ENCODE measurements at regions not wholly inside any gene's neighbourhood (a gene's known extent, or its start where the extent isn't known, plus 50 kb on each side); places are given as distances from the start of the nearest gene placed in this dataset.
"Not testable (repeated sequence)": the region's sequence is repeated elsewhere in the genome, so short reads cannot be mapped to it uniquely, and the experiment has no call there.

DNA sequence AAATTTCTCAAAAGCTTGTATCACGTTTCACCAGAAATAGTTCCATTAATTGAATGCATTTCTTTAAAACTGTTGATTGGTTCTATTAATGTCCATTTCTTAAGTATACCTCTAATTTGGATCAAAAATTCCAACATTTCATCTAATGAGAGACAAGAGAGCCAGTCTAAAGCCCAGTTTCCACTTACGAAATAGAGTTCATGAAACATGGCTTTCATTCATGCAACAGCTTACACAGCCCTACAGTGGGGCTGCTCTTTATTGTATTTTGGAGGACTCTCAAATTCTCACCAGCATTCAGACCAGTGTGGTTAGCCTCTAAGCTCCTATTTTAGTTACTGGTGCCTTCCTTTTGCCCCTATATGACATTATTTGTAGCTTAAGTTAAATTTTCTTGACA is 566.9 kb upstream of the RGMB start:
- TF ChIP-seq, protein P1, sequence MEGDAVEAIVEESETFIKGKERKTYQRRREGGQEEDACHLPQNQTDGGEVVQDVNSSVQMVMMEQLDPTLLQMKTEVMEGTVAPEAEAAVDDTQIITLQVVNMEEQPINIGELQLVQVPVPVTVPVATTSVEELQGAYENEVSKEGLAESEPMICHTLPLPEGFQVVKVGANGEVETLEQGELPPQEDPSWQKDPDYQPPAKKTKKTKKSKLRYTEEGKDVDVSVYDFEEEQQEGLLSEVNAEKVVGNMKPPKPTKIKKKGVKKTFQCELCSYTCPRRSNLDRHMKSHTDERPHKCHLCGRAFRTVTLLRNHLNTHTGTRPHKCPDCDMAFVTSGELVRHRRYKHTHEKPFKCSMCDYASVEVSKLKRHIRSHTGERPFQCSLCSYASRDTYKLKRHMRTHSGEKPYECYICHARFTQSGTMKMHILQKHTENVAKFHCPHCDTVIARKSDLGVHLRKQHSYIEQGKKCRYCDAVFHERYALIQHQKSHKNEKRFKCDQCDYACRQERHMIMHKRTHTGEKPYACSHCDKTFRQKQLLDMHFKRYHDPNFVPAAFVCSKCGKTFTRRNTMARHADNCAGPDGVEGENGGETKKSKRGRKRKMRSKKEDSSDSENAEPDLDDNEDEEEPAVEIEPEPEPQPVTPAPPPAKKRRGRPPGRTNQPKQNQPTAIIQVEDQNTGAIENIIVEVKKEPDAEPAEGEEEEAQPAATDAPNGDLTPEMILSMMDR (conservative IDR thresholded peaks at IDR 0.05): no peak
- no peak for TF ChIP-seq ZFX (IDR thresholded peaks at IDR 0.05)
- no peak overlapping the region for H3K27ac ChIP-seq

DNA sequence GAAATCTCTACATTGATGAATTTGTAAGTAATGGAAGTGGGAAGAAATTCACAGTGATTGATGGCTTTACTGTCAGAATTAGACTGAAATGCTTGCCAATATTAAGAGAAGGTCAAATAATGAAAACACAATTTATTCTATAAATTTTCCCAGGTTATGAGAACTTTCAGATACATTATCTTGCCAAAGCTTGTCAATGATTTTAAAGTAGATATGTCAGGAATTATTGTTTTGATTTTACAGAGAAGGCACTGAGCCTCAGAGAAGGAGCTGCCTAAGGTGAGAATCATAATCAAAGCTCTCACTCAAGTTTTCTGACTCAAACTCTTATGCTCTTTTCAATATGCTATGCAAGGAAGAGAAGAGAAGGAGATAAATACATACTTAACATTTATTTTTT is 564.0 kb upstream of the RGMB start:
- H3K27ac ChIP-seq: no peak overlapping the region
- no peak for TF ChIP-seq ZFX (IDR thresholded peaks at IDR 0.05)
- TF ChIP-seq, protein P1 (conservative IDR thresholded peaks at IDR 0.05): no peak

DNA sequence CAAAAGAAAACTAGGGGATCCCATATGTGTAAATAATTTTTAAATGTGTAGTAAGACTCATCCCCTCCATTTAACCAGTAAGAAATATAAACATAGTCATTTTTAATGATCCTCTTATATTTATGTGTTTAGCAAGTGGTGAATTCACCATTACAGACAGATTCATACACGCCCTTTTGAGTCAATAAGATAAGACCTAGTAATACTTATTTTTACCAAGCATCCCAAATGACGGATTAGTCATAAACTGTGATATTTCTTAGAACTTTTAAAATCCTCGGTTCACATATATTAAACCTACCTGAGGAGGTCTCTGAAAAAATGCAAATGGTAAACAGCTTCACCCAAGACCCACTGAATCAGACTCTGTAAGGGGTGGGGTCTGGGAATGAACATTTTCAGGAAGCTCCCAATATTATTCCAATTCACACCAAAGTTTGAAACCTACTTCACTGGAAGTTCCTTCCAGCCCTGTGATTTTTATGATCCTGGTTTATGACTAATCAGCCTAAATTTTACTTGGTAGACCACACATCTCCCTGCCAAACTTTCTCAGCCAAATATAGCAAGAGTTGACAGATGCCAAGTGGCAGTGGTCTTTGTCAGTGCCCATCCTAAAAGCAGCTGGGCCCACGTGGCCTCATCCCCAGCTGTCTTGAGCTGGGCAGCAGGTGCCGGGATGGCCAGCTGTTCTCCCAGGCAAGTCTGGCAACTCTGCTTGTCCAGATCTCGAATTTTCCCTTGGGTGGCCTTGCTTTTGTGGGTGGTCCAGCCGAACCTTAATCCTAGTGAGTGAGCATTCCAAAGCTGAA is 559.0 kb upstream of the RGMB start:
- no peak for TF ChIP-seq ZFX (IDR thresholded peaks at IDR 0.05)
- TF ChIP-seq, protein P1 (conservative IDR thresholded peaks at IDR 0.05): no peak
- H3K27ac ChIP-seq: no peak overlapping the region

DNA sequence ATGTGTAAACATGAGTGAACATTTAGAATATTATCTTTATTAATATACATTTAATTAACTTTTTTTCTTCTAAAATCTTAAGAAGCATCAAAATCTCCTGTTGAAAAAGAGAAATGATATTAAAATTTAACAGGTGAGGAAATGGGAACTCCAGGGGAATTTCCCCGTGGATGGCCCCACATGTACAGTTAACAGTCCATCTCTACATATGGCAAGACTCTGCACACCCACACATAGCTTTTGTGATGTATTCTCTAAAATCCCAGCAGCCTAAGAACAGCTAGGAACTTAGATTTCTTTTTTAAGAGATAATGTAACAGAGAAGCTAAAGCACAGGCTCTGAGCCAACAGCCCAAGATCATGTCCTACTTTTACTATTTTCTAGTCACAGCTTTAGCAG is 556.3 kb upstream of the RGMB start:
- TF ChIP-seq, protein P1 (conservative IDR thresholded peaks at IDR 0.05): no peak
- TF ChIP-seq ZFX (IDR thresholded peaks at IDR 0.05): no peak
- no peak overlapping the region for H3K27ac ChIP-seq

DNA sequence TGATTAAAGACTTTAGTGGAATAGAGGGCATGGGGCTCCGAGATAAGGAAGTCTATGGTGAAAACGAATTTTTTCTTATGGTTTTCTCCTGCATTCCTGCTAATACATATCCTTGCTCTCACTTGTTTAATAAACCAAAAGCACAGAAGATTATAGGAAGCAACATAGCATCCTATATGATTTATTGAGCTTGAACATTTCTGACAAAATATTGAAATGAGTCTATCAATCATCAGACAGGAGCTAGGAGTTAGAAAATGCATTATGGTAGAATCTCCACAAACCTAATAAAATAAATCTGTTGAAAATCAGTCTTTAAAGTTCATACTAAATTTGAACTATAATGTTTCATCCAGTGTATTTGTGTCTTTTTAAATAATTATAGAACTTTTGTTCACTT is 554.6 kb upstream of the RGMB start:
- H3K27ac ChIP-seq: no peak overlapping the region
- no peak for TF ChIP-seq ZFX (IDR thresholded peaks at IDR 0.05)
- TF ChIP-seq, protein P1 (conservative IDR thresholded peaks at IDR 0.05): no peak

DNA sequence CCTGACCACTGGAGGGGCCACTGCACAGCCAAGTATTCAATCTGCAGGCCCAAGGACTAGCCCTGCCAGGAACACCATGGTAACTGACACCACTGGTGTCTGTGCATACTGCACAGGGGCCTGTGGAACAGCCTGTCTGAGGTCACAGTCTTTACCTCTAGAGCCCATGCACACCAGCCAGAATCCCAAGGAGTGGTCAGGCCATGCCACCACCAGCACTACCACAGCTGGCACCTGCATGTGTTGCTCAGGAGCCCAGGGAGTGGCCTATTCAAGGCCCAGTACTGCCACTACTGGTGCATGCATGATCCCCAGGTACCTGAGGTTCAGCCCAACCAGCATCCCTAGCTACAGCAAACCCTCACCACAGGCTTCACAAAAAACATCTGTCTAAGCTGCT is 546.0 kb upstream of the RGMB start:
- TF ChIP-seq, protein P1 (conservative IDR thresholded peaks at IDR 0.05): no peak
- no peak for TF ChIP-seq ZFX (IDR thresholded peaks at IDR 0.05)
- H3K27ac ChIP-seq: no peak overlapping the region

DNA sequence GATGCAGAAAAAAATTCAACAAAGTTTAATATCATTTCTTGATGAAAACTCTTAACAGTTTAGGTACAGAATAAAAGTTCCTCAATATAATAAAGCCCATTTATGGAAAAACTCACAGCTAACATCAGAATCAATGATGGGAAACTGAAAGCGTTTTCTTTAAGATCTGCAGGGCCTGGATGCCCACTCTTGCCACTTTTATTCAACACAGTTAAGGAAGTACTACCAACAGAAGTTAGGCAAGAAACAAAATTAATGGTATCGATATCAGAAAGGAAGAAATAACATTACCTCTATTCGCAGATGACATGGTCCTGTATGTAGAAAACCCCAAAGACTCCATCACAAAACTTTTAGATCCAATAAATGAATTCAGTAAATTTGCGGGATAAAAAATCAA is 542.4 kb upstream of the RGMB start:
- H3K27ac ChIP-seq: no peak overlapping the region
- TF ChIP-seq, protein P1 (conservative IDR thresholded peaks at IDR 0.05): no peak
- TF ChIP-seq ZFX (IDR thresholded peaks at IDR 0.05): no peak

DNA sequence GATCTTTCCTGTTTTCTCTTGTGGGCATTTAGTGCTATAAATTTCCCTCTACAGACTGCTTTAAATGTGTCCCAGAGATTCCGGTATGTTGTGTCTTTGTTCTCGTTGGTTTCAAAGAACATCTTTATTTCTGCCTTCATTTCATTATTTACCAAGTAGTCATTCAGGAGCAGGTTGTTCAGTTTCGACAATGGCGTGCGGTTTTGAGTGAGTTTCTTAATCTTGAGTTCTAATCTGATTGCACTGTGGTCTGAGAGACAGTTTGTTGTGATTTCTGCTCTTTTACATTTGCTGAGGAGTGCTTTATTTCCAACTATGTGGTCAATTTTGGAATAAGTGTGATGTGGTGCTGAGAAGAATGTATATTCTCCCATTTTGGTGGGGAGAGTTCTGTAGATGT is 535.7 kb upstream of the RGMB start:
- H3K27ac ChIP-seq: not testable (repeated sequence)

Data from C4-2B (cell line).